IPS DF 6.9 (cell line): ENCODE measurements at regions not wholly inside any gene's neighbourhood (a gene's known extent, or its start where the extent isn't known, plus 50 kb on each side); places are given as distances from the start of the nearest gene placed in this dataset.
"Not testable (repeated sequence)": the region's sequence is repeated elsewhere in the genome, so short reads cannot be mapped to it uniquely, and the experiment has no call there.

Experiments used
- DNase-seq: peaks from one replicate; pipeline ENCODE4 v3.0.0-alpha.2; 2013; ENCODE audit warnings: low read depth, low spot score
- H3K27ac ChIP-seq: one replicate; pipeline ENCODE4 v1.5.1; 2013; ENCODE audit warnings: low read length, control low read depth
- H3K27me3 ChIP-seq: 2 replicates; pipeline ENCODE4 v1.6.1; 2013; ENCODE audit warnings: mild to moderate bottlenecking, low read length; ENCODE audit not compliant: control insufficient read depth, insufficient read depth
- H3K36me3 ChIP-seq: 2 replicates; pipeline ENCODE4 v1.6.1; 2013; ENCODE audit warnings: low read length; ENCODE audit not compliant: control insufficient read depth, insufficient read depth
- H3K4me1 ChIP-seq: 2 replicates; pipeline ENCODE4 v1.6.1; 2013; ENCODE audit warnings: low read length; ENCODE audit not compliant: control insufficient read depth, insufficient read depth
- H3K4me3 ChIP-seq: 2 replicates; pipeline ENCODE4 v1.5.1; 2013; ENCODE audit warnings: mild to moderate bottlenecking, low read length
- H3K9me3 ChIP-seq: 2 replicates; pipeline ENCODE4 v1.6.1; 2013; ENCODE audit warnings: low read length, inconsistent platforms; ENCODE audit not compliant: control insufficient read depth, insufficient read depth
- WGBS: extraction: QIAGEN DNeasy Blood & Tissue Kit; methylation state at CpG from one replicate; pipeline ENCODE4 v1.1.7; 2013; ENCODE audit warnings: mixed read lengths, missing lambda C conversion rate; ENCODE audit not compliant: insufficient read length, insufficient coverage; 5-methylcytosine and 5-hydroxymethylcytosine counted together

DNA sequence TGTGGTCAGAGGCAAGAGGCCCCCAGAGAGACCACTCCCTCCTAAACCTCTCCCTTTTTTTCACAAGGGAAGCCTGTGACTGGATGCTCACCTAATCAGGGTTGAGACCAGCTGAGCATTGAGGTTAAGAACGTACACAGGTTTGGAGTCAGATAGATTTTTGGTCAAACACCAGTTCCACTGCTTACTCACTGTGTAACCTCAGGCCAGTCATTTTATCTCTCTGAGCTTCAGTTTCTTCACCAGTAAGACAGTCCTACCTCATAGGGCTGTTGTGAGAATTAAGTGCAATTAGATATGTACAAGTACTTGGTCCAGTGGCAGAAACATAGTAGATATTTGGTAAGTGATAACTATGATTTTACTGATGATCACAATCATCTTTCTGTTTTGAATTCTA, 256.8 kb downstream of the CDK5RAP2 start:
- H3K4me3 ChIP-seq, result no peak overlapping the region
- no peak for DNase-seq
- no peaks in the 10 kb centered on the region for H3K27me3 ChIP-seq
- peaks cover 2% of the 10 kb centered on the region; the same call in 1 of the 2 replicates for H3K4me1 ChIP-seq
- H3K27ac ChIP-seq, result no peak overlapping the region
- no CpG with 5 or more reads among the region's 1 CpG for WGBS
- no peaks in the 10 kb centered on the region for H3K36me3 ChIP-seq
- H3K9me3 ChIP-seq, result no peaks in the 10 kb centered on the region

DNA sequence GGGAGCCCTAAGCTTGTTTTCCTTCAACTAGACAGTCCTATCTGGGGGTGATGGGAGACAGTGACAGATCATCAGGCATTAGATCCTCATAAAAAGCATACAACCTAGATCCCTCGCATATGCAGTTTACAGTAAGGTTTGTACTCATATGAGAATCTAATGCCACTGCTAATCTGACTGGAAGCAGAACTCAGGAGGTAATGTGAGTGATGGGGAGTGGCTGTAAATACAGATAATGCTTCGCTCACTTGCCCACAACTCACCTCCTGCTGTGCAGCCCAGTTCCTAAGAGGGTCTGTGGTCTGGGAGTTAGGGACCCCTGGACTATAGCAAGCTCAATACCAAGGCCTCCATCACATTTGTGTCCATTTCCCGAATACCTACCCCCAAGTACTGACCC, 260.5 kb downstream of the CDK5RAP2 start:
- no peak for DNase-seq
- Histone ChIP-seq H3K36me3 (no peaks in the 10 kb centered on the region), H3K27ac (no peak overlapping the region), H3K27me3 (no peaks in the 10 kb centered on the region), H3K4me3 (no peak overlapping the region), H3K9me3 (no peaks in the 10 kb centered on the region), H3K4me1 (no peaks in the 10 kb centered on the region)
- WGBS, result 100% methylated on average over 1 of the region's 3 CpGs

DNA sequence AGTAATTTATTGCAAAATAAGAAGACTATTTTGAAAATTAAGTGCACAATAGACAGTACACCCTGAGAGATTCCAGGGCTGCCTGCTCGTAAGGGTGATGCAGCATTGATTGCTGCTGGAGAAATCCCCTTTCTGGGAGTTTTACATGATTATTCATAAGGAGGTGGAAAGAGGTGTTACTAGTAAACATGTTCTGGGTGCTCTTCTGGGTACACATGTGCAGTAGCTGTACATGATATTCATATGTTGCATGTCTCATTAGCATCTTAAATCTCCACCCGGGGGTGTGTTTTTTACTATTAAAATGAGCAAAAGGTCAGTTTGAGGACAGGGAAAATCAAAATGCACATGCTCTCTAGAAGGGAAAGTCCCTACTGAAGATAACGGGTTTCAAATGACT, 264.8 kb downstream of the CDK5RAP2 start:
- Histone ChIP-seq H3K9me3 (no peaks in the 10 kb centered on the region), H3K4me3 (no peak overlapping the region), H3K27me3 (no peaks in the 10 kb centered on the region; the same call in 1 of the 2 replicates), H3K27ac (no peak overlapping the region), H3K36me3 (no peaks in the 10 kb centered on the region), H3K4me1 (no peaks in the 10 kb centered on the region)
- no CpG with 5 or more reads among the region's 3 CpGs for WGBS
- DNase-seq, result no peak

- H3K4me3 ChIP-seq, result no peak overlapping the region
- DNase-seq, result no peak
- no CpG with 5 or more reads among the region's 2 CpGs for WGBS
Observed at GRCh38 chr9:120312031-120312430, 267.9 kb downstream of the CDK5RAP2 start.

GRCh38 chr9:120310035-120310434, 269.9 kb downstream of the CDK5RAP2 start:
- DNase-seq, result no peak
- no peaks in the 10 kb centered on the region; the same call in 1 of the 2 replicates for H3K27me3 ChIP-seq
- H3K4me1 ChIP-seq, result peaks cover 3% of the 10 kb centered on the region
- no CpG with 5 or more reads among the region's 3 CpGs for WGBS
- no peaks in the 10 kb centered on the region for H3K9me3 ChIP-seq
- H3K27ac ChIP-seq, result no peak overlapping the region
- H3K36me3 ChIP-seq, result no peaks in the 10 kb centered on the region
- no peak overlapping the region for H3K4me3 ChIP-seq

More at GRCh38 chr9:120312031-120312430, 267.9 kb downstream of the CDK5RAP2 start:
- Histone ChIP-seq H3K36me3 (no peaks in the 10 kb centered on the region), H3K27me3 (no peaks in the 10 kb centered on the region; the same call in 1 of the 2 replicates), H3K27ac (no peak overlapping the region), H3K9me3 (no peaks in the 10 kb centered on the region), H3K4me1 (peaks cover 3% of the 10 kb centered on the region)

DNA sequence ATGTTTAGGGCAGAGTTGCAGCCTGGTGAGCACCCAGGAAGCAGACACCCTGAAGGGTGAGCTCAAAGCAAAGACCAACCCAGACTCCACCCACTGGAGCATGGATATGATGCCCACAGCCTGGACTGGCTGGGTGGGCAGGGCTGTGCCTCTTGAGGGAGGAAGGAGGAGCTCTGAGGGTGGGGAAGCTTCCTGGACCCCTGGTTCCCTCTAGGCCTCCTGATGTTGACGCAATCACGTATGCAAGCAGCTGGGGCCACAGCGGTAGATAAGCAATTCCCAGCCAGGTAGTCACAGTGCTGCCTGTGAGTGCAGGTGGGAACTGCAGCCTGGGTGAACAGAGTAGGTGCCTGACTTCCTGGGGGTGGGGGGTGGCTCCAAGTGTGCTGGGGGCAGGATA, 271.5 kb downstream of the CDK5RAP2 start:
- H3K4me3 ChIP-seq, result no peak overlapping the region
- WGBS, result no CpG with 5 or more reads among the region's 3 CpGs
- H3K4me1 ChIP-seq, result peaks cover 3% of the 10 kb centered on the region
- no peaks in the 10 kb centered on the region for H3K36me3 ChIP-seq
- no peak for DNase-seq
- no peaks in the 10 kb centered on the region for H3K9me3 ChIP-seq
- no peak overlapping the region for H3K27ac ChIP-seq
- no peaks in the 10 kb centered on the region; the same call in 1 of the 2 replicates for H3K27me3 ChIP-seq

DNA sequence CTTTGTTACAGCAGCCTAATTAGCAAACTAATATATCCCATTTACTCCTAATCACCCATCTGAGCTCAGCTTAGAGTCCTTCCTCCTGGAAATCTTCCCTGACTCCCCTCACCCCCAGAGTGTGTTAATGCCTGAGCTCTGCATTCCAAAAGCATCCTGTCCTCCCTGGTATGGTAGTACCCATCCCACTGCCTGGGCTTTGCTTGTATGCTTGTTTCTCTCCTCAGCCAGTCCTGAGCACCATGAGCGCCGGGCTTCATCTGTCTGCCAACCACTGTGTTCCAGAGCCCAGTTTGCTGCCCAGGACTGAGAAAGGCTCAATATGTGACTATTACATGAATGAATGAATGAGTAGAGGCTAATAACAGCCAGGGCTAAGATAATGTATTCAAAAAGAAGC, 272.4 kb downstream of the CDK5RAP2 start:
- H3K27me3 ChIP-seq, result no peaks in the 10 kb centered on the region; the same call in 1 of the 2 replicates
- H3K36me3 ChIP-seq, result no peaks in the 10 kb centered on the region
- no peak for DNase-seq
- H3K27ac ChIP-seq, result no peak overlapping the region
- WGBS, result no CpG with 5 or more reads among the region's 2 CpGs
- H3K4me1 ChIP-seq, result peaks cover 3% of the 10 kb centered on the region
- H3K9me3 ChIP-seq, result no peaks in the 10 kb centered on the region
- no peak overlapping the region for H3K4me3 ChIP-seq

GRCh38 chr9:120306561-120306960, 273.4 kb downstream of the CDK5RAP2 start:
- no peak overlapping the region for H3K27ac ChIP-seq
- no peak for DNase-seq
- no peak overlapping the region for H3K4me3 ChIP-seq
- H3K9me3 ChIP-seq, result no peaks in the 10 kb centered on the region
- no peaks in the 10 kb centered on the region for H3K36me3 ChIP-seq
- H3K27me3 ChIP-seq, result no peaks in the 10 kb centered on the region
- no CpG with 5 or more reads among the region's 3 CpGs for WGBS
- peaks cover 3% of the 10 kb centered on the region for H3K4me1 ChIP-seq

GRCh38 chr9:120306088-120306487, 273.9 kb downstream of the CDK5RAP2 start:
- Histone ChIP-seq H3K4me1 (peaks cover 3% of the 10 kb centered on the region), H3K4me3 (no peak overlapping the region), H3K9me3 (no peaks in the 10 kb centered on the region), H3K36me3 (no peaks in the 10 kb centered on the region), H3K27ac (no peak overlapping the region), H3K27me3 (no peaks in the 10 kb centered on the region)
- DNase-seq, result no peak
- no CpG with 5 or more reads among the region's 3 CpGs for WGBS

DNA sequence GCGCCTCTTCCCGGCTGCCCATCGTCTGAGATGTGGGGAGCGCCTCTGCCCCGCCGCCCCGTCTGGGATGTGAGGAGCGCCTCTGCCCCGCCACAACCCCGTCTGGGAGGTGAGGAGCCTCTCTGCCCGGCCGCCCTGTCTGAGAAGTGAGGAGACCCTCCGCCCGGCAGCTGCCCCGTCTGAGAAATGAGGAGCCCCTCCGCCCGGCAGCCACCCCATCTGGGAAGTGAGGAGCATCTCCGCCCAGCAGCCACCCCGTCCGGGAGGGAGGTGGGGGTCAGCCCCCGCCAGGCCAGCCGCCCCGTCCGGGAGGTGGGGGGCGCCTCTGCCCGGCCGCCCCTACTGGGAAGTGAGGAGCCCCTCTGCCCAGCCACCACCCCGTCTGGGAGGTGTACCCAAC, 275.1 kb downstream of the CDK5RAP2 start:
- not testable (repeated sequence) for H3K36me3 ChIP-seq, H3K9me3 ChIP-seq, H3K27ac ChIP-seq, H3K4me3 ChIP-seq, H3K27me3 ChIP-seq, H3K4me1 ChIP-seq, DNase-seq
- no CpG with 5 or more reads among the region's 28 CpGs for WGBS

- no peak overlapping the region for H3K4me3 ChIP-seq
- no peaks in the 10 kb centered on the region for H3K9me3 ChIP-seq
- H3K27ac ChIP-seq, result no peak overlapping the region
- no peaks in the 10 kb centered on the region for H3K36me3 ChIP-seq
- H3K4me1 ChIP-seq, result peaks cover 3% of the 10 kb centered on the region
- H3K27me3 ChIP-seq, result no peaks in the 10 kb centered on the region
- no peak for DNase-seq
- WGBS, result no CpG with 5 or more reads among the region's 4 CpGs
Observed at GRCh38 chr9:120303519-120303918, 276.4 kb downstream of the CDK5RAP2 start.
